ENCODE measurements at regions not wholly inside any gene's neighbourhood (a gene's known extent, or its start where the extent isn't known, plus 50 kb on each side); places are given as distances from the start of the nearest gene placed in this dataset.
"Not testable (repeated sequence)": the region's sequence is repeated elsewhere in the genome, so short reads cannot be mapped to it uniquely, and the experiment has no call there.

GRCh38 chr7:110557136-110557535 is 533.8 kb upstream of the LRRN3 start:
- Histone ChIP-seq H3K4me2 (ENCODE audit: low read length) (no peak overlapping the region), H3K9me2 (replicated peaks; ENCODE audit: control insufficient read depth, low read length) (no peaks in the 10 kb centered on the region), H3K36me3 (ENCODE audit: control insufficient read depth, low read length) (no peaks in the 10 kb centered on the region), H3K27ac (ENCODE audit: low read depth, low read length) (no peak overlapping the region), H4K20me1 (ENCODE audit: control insufficient read depth, insufficient read depth, low read depth, low read length) (no peaks in the 10 kb centered on the region), H3F3A (ENCODE audit: control insufficient read depth, insufficient read depth) (no peaks in the 10 kb centered on the region), H3K79me2 (ENCODE audit: control insufficient read depth, low read length) (no peaks in the 10 kb centered on the region), H3K27me3 (ENCODE audit: control insufficient read depth, low read length) (no peaks in the 10 kb centered on the region), H3K4me1 (ENCODE audit: control insufficient read depth, low read length) (no peaks in the 10 kb centered on the region), H3K9me3 (ENCODE audit: control insufficient read depth, insufficient read depth, low read length) (no peaks in the 10 kb centered on the region), H3K4me3 (ENCODE audit: low read length) (no peak overlapping the region)
- no peak for TF ChIP-seq CTCF (IDR thresholded peaks at IDR 0.05; ENCODE audit: low read depth, low read length, poor library complexity, severe bottlenecking)
- no peak for TF ChIP-seq EZH2phosphoT487 (IDR thresholded peaks at IDR 0.05; ENCODE audit: borderline replicate concordance, low read length)

DNA sequence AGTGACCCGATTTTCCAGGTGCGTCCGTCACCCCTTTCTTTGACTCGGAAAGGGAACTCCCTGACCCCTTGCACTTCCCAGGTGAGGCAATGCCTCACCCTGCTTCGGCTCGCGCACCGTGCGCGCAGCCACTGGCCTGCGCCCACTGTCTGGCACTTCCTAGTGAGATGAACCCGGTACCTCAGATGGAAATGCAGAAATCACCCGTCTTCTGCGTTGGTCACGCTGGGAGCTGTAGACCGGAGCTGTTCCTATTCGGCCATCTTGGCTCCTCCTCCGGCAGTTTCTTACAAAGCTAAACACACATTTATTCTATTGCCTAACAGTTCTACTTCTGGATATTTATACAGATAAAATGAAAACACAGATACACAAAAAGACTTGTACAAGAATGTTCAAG is 527.6 kb upstream of the LRRN3 start:
- H3K4me2 ChIP-seq (ENCODE audit: low read length); H3F3A ChIP-seq (ENCODE audit: control insufficient read depth, insufficient read depth); H3K27ac ChIP-seq (ENCODE audit: low read depth, low read length); H4K20me1 ChIP-seq (ENCODE audit: control insufficient read depth, insufficient read depth, low read depth, low read length); H3K9me3 ChIP-seq (ENCODE audit: control insufficient read depth, insufficient read depth, low read length); H3K9me2 ChIP-seq (replicated peaks; ENCODE audit: control insufficient read depth, low read length); H3K4me1 ChIP-seq (ENCODE audit: control insufficient read depth, low read length); H3K4me3 ChIP-seq (ENCODE audit: low read length); H3K36me3 ChIP-seq (ENCODE audit: control insufficient read depth, low read length); H3K27me3 ChIP-seq (ENCODE audit: control insufficient read depth, low read length); H3K79me2 ChIP-seq (ENCODE audit: control insufficient read depth, low read length): not testable (repeated sequence)

GRCh38 chr7:110564246-110564645 is 526.7 kb upstream of the LRRN3 start:
- H3F3A ChIP-seq (ENCODE audit: control insufficient read depth, insufficient read depth): no peaks in the 10 kb centered on the region
- no peak overlapping the region for H3K27ac ChIP-seq (ENCODE audit: low read depth, low read length)
- no peaks in the 10 kb centered on the region for H3K9me3 ChIP-seq (ENCODE audit: control insufficient read depth, insufficient read depth, low read length)
- no peak for TF ChIP-seq EZH2phosphoT487 (IDR thresholded peaks at IDR 0.05; ENCODE audit: borderline replicate concordance, low read length)
- no peak for TF ChIP-seq CTCF (IDR thresholded peaks at IDR 0.05; ENCODE audit: low read depth, low read length, poor library complexity, severe bottlenecking)
- H3K4me1 ChIP-seq (ENCODE audit: control insufficient read depth, low read length): no peaks in the 10 kb centered on the region
- no peaks in the 10 kb centered on the region for H3K9me2 ChIP-seq (replicated peaks; ENCODE audit: control insufficient read depth, low read length)
- H3K4me2 ChIP-seq (ENCODE audit: low read length): no peak overlapping the region
- H4K20me1 ChIP-seq (ENCODE audit: control insufficient read depth, insufficient read depth, low read depth, low read length): no peaks in the 10 kb centered on the region
- H3K27me3 ChIP-seq (ENCODE audit: control insufficient read depth, low read length): no peaks in the 10 kb centered on the region
- H3K36me3 ChIP-seq (ENCODE audit: control insufficient read depth, low read length): no peaks in the 10 kb centered on the region
- no peak overlapping the region for H3K4me3 ChIP-seq (ENCODE audit: low read length)
- no peaks in the 10 kb centered on the region for H3K79me2 ChIP-seq (ENCODE audit: control insufficient read depth, low read length)

DNA sequence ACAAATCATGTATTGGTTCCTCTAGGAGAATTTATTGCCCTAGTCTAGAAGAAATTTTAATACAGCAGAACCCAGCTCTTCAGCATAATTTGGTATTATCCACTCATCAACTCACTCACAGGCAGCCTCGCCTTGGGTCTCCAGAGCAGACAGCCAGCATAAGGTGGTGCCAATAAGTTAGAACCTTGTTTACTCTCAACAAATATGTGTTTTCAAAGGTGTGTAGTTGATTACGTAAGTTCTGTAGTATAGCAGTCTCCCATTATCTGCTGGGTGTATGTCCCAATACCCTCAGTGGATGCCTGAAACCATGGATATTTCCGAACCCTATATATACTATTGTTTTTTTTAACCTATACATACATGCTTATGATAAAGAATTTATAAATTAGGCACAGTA is 522.5 kb upstream of the LRRN3 start:
- Histone ChIP-seq H3K27me3 (ENCODE audit: control insufficient read depth, low read length) (no peaks in the 10 kb centered on the region), H3F3A (ENCODE audit: control insufficient read depth, insufficient read depth) (no peaks in the 10 kb centered on the region), H3K4me1 (ENCODE audit: control insufficient read depth, low read length) (no peaks in the 10 kb centered on the region), H3K4me3 (ENCODE audit: low read length) (no peak overlapping the region), H3K36me3 (ENCODE audit: control insufficient read depth, low read length) (no peaks in the 10 kb centered on the region), H3K79me2 (ENCODE audit: control insufficient read depth, low read length) (no peaks in the 10 kb centered on the region), H3K4me2 (ENCODE audit: low read length) (no peak overlapping the region), H3K27ac (ENCODE audit: low read depth, low read length) (no peak overlapping the region), H3K9me3 (ENCODE audit: control insufficient read depth, insufficient read depth, low read length) (no peaks in the 10 kb centered on the region), H4K20me1 (ENCODE audit: control insufficient read depth, insufficient read depth, low read depth, low read length) (no peaks in the 10 kb centered on the region), H3K9me2 (replicated peaks; ENCODE audit: control insufficient read depth, low read length) (no peaks in the 10 kb centered on the region)
- TF ChIP-seq EZH2phosphoT487 (IDR thresholded peaks at IDR 0.05; ENCODE audit: borderline replicate concordance, low read length) (no peak), CTCF (IDR thresholded peaks at IDR 0.05; ENCODE audit: low read depth, low read length, poor library complexity, severe bottlenecking) (no peak)
